Stimulated activated CD8-positive, alpha-beta memory T cell treated with anti-CD3 and anti-CD28 coated beads, Interleukin-2, amount 100 ng/mL, for 1 hour (primary cell): ENCODE measurements at regions not wholly inside any gene's neighbourhood (a gene's known extent, or its start where the extent isn't known, plus 50 kb on each side); places are given as distances from the start of the nearest gene placed in this dataset.

Experiments
- DNase-seq, 2 donors: peaks; one replicate each; pipeline ENCODE4 v3.0.0-alpha.2; 2020; ENCODE audit warnings: low read depth in 2 of 2

DNA sequence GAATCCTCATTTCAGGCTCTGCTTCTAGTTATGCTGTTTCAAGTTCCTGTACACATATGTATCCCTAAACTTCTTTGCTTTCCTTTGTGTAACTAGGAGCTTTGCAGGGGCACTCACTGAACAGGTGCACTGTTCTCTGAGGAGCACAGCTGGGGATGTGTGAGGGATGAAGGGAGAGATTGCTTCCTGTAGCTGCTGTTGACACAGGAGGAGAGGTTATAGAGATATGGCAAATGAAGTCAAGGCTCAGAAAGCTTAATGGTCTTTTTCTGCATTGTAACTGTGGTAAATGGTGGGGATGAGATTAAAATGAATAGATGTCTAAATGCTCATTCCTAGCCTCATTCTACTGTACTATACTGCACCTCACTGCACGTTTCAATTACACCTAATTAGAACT is 454.3 kb downstream of the BTBD3 start:
- no peak for DNase-seq

DNA sequence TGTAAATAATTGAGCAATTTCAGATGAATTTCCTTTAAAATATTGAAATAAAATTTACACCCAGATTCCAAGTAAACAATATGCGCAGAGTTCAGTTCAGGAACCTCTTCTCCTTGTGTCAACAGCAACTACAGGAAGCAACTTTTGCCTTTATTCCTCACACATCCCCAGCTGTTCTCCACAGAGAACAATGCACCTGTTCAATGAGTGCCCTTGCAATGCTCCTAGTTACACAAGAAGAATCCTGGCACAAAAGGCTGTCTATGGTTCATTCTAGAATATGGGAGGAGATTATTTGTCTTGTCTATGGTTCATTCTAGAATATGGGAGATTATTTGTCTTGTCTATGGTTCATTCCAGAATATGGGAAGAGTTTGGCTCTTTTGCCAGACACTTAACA is 454.9 kb downstream of the BTBD3 start:
- DNase-seq, result no peak

DNA sequence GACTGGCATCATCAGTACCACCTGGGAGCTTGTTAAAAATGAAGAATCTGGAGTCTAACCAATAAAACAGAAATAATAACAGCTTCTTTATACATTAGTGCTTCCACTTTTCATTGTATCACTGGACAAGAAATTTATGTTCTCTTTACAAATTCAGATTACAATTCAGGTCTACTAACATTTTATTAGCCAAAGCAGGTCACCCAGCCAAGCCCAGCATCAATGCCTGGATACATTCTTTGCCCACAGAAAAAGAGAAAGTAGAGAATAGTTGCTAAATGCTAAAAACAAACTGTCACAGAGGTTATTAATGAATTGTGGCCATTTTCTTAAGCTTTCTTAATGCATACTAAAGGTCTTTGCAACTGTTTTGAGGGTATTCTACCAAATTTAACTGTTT is 458.3 kb downstream of the BTBD3 start:
- no peak for DNase-seq

DNA sequence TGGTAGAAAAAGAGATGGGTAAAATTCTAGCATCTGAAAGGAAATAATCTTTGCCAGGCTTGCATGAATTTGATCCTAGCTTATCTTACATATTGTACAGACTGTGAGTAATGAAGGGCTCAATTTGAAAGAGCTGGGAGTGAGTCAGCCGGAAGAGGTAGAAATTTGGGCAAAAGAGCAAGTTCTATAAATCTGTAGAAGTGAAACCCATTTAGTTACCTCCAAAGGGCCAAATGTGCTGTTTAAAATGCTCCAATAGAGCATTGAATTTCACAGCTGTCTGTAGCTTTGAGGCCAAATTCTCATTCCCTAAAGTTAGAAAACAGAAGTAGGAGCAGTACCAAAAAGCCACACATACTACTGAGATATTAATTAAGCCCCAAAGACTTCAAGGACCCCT is 466.1 kb downstream of the BTBD3 start:
- no peak for DNase-seq

DNA sequence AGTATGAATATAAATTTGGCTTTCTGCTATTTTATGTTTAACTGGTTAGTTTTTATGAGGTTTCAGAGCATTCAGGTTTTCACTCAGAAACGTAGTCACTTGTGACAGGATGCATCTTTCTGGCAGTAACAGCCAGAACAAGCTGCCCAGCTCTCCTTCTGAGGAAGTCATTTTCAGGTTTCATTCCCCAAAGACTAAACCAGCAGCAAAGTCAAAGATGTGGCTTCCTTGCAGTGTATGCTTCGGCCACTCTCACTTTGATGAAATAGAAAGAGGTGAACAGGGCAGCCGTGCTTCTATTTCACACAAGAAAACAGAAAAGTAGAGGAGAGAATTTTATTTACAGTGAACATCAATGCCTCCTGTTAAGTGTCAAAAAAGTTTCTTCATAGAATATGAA is 469.1 kb downstream of the BTBD3 start:
- DNase-seq, result no peak

DNA sequence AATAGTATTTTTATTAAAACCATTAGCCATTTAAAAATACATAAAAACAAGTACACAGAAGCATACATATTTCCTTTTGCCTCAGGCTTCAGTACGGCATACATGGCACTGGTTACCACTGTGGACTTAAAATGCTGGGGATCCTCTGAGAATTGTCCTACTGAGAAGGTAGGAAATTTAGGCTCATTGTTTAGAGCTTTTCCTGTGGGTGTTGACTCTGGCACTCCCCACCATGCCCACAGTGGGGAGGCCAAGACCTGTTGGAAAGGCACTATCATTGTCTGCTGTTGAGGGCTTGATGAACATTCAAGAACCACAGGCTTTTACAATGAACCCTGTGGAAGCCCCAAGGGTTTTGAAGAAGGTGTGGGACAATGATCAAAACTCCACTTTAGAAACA is 473.4 kb downstream of the BTBD3 start:
- no peak for DNase-seq

DNA sequence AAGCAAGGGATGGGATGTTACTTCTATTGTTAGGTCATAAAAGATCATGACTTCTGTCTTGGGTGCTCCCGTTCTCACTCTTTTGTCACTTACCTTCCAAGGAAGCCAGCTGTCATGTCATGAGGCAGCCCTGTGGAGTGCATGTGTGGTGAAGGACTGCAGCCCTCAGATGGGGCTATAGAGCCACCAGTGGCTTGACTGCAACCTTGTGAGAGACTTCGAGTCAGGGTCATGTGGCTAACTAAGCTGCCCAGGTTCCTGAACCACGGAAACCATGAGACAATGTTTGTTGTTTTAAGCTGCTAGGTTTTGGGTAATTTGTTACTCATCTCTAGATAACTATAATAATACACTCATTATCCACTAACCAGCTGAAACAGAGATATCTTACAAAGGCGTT is 477.1 kb downstream of the BTBD3 start:
- DNase-seq, result no peak

DNA sequence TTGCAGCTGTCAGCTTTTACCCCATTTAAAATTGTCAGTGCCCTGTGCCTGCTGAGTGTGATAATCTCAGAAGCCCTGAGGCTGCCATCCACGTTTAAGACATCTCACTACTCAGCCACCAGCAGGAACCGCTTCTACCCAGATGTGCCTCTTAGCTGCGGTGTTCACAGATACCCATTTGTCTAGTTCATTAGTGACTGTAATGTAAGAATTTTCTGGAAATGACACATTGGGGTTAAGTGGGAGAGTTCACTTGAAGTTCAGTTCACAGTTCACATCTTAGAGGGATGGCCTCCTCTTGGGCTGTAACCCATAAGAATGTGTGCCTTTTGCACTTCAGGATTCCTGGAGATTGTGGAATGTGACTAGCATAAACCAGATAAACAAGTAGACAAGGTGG is 477.7 kb downstream of the BTBD3 start:
- DNase-seq, result no peak

DNA sequence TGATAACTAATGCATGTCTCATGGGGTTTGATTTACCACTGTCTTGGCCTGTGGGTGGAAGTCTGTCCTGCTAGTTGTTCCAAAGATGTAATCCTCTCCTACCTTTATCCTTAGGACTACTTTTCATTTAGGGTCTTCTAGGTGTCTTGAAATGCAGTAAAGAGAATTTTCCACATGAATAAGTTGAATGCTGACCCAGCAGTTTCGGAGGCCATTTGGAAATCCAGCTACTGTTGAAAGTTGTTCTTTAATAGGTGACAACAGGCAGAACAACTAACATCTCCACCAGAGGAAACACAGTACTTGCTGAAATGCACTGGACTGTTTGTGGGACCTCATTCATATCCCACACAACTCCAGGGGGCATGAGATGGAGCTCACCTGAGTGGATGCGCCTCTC is 478.1 kb downstream of the BTBD3 start:
- no peak for DNase-seq

DNA sequence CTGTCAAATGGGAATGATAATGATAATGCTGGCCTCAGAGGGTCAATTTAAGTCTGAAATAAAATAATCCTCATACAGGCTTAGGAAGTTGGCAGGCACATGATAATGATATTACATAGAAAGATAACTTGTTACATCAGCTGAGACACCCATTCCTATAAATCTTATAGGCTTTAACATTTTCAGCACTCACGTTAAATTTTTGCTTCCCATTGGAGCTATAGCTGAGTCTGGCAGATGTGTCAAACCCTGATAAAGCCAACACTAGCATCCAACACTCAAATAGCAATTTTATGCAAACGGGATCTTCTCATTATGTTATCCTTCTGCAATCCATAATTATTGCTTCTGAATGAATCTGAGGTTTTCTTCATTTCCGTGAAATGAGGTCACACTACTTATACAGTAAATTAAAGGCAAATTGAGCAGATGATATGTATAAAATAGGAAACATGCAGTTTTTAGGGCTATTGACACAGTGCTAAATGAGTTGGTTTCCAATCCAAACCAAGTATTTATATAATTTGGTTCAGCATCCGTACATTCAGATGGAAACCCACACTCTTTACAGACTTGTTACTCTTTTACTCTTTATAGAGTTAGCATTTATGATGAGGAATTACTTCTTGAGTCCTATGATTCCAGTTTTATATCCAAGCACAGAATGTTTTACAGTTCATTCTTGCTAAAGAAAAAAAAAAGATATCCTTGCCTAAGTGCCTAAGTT is 481.6 kb downstream of the BTBD3 start:
- DNase-seq, result no peak

DNA sequence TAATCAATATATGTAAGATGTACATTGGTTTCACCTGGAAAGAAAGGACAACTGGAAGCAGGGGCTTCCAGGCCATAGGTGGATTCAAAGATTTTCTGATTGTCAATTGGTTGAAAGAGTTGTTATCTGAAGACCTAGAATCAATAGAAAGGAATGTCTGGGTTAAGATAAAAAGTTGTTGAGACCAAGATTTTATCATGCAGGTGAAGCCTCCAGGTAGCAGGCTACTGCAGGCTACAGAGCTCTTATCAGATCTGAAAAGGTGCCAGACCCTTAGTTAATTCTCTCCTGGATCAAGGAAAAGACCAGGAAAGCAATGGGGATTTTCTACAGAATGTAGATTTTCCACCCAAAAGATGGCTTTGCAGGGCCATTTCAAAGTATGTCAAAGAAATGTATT is 487.2 kb downstream of the BTBD3 start:
- no peak for DNase-seq

DNA sequence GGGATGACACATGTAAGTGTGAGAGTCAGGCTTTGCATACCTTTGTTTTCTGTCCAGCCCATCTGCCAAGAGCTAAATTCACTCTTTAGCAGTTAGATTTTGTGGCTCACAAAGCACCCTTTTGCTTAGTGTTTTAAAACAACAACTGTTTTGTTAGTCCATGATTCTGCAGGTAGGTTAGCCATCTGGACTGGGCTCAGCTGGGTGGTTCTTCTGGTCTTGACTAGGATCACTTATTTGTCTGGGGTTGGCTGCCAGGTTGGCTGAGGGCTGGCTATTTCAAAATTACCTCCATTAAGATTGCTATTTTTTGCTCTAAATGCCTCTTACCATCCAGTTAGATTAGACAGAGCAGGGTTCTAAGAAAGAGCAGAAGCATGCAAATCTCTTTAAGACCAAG is 489.3 kb downstream of the BTBD3 start:
- DNase-seq, result no peak

DNA sequence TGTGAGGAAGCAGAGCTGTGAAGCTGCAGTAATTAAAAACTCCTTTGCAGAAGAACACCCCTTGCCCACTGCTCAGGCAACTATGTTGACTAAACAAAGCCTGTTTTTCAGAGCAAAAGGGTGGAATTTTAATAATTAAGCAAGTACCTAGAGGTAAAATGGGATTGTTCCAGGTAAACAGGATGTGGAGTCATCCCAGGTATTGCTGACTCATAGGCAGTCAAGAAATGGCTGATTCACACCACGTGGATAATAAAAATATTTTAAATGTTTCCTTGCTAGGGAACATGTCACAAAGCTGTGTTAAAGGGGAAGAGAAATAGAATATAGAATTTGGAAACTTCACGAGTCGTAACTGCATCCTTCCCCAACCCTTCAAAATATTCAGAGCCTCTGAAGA is 491.8 kb downstream of the BTBD3 start:
- DNase-seq, result no peak

DNA sequence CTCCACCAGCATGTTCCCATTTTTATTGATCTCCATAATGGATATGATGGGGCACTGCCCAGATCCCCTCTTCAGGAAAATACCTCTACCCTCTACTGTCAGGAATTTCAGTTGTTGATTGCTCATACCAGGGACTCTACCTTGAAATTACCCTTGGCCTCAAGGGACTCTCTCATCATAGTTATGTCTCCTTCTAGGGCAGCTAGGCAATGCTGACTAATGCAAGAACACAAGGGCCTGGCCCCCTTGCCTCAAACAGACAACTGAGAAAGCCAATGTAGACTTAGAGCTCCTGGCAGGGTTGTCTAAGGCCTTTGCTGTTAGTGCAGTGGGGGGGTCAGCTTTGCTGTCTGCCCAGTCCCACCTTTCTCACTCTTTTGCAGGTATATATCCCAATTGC is 493.1 kb downstream of the BTBD3 start:
- no peak for DNase-seq

DNA sequence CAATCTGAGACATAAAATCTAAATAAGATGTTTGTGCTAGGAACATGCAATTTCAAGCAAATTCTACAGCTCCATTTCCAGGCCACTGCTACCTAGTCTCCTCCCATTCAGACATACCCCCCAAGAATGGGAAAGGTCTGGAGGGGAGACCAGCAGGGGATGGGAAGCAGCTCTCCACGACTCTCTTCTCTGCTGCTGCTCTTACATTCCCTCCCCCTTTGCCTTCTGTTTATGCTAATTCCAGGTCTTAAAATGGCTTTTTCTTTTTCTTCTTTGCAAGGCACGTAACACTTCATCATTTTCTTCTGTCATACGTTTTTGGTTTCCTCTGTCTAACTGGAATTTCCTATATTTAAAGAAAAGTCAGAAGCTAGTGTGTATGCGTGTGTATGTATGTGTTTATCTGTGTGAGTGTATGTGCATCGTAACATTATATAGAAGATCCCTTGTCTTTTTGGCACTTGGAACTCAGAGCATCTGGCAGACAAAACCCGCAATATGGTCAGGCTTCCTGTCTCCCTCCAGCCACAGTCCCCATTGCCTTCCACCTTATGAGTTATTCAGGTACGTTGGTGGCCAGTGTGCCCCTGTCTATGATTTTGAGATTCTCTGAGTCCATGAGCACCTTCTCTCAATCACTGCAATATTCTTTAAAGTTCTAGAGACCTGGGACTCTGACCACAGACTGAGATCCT is 493.7 kb downstream of the BTBD3 start:
- DNase-seq, result no peak

DNA sequence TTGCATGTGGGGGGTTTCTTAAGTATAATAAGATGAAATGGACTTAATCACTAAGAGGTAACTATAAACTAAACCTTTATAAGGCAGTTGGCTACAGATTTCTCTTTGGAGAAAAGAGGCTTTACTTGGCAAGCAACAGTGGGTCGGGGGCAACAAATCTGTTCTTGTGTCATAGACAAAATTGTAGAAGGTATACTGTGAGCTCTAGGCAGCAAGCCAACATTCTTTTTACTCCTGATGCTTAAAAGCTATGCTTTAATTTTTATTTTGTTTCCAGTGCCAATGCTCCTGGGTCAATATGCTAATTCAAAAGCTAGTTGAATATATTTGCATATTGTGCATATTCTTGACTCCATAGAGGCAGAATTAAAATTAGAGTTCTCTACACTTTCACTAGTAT is 495.4 kb downstream of the BTBD3 start:
- no peak for DNase-seq

DNA sequence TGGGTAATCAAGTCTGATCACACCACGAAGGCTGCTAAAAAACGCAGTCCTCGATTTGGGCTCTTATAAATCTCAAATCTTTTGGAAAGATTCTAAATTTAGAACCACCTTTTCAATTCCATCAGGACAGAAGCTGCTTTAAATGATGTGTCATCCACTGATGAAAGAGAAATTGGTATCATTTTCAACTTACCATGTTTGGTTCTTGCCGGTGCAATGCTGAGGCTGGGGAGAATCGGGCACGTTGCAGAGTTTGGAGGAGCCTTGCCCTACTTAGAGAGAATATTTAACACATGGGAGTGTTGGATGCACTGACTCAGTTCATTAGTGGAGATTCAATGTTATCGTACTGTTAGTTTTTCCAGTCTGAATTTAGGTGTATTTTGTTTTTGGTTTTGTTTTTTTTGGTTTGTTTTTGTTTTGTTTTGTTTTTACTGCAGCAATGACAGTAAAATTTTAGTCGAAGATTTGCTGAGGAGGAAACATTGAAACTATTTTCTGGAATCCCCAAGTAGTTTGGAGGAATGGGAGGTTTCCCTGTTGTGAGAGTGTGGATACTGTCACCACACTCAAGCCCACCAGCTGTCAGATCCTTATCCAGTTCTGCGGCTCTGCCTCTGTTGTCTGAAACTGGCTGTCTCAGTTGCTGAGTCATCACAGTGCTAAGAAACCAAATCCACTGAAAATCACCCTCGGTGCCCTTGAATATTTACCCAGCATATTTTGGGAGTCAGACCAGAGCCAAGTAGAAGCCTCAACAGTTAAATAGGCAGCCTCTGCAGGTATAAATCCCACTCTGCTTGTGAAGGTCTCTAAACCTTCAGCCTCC is 497.0 kb downstream of the BTBD3 start:
- DNase-seq, result no peak

DNA sequence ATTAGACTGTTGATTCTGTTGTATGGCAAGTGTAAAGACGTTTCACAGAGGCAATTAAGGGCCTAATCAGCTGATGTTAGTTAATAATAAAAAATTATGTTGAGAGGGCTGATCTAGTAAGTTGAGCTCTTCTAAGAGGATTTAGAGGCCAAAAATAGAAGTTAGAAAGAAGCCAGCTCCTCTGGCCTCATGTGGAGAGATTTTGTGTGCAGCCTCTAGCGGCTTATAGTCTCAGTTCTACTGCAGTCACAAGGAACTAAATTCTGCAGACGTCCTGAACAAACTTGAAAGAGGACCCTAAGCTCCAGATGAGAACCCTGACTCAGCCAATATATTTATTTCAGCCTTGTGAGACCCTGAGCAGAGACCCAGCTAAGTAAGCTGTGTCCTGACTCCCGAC is 498.6 kb downstream of the BTBD3 start:
- no peak for DNase-seq

DNA sequence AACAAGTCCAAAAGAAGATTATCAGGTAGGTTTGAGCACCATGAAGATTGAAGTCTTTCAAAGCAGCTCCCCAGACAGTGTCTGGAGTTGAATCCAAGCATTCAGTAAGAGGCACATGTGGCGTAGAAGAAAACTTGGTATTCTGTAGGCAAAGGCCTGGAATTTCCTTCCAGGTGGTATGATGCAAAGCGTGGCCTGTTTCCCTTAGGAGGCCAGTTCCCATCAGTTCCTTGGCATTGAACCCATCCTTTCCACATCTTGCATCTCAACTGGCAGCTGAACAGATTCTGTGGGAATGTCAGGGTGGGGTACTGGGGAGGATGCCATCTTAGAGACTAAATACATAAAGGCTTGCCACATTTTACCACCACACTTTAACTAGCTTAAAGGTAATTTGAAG is 516.0 kb downstream of the BTBD3 start:
- DNase-seq, result no peak

DNA sequence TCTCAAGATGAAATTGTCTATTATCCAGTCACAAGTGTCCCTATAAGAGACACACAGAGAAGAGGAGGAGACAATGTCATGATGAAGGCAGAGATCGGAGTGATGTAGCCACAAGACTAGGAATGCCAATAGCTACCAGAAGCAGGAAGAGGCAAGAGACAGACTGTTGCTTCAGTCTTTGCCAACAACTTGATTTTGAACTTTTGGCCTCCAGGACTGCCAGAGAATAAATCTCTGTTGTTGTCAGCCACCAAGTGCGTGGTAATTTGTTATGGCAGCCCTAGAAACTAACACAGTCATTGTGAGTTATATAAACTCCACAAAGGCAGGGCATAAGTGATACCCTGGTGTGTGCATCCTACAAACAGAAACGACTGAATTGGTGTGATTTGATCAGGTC is 517.0 kb downstream of the BTBD3 start:
- DNase-seq, result no peak

DNA sequence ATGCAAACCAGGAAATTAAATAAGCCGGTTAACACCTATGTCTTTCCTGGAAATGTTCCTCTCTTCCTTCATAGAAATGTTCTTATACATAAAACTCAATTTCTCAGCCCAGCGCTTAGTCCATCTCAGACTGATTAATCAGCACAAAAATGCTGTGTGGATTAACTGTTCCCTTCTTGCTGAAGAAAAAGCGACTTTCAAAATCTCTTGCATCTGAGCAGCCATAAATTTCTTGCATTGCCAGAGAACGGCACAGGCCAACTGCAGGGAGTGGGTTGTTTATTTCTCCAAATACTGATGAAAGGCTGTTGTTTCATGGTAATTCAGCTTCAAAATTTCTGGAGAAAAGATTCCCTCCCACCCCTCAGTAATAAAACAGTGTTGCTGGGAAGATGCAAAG is 517.6 kb downstream of the BTBD3 start:
- no peak for DNase-seq

DNA sequence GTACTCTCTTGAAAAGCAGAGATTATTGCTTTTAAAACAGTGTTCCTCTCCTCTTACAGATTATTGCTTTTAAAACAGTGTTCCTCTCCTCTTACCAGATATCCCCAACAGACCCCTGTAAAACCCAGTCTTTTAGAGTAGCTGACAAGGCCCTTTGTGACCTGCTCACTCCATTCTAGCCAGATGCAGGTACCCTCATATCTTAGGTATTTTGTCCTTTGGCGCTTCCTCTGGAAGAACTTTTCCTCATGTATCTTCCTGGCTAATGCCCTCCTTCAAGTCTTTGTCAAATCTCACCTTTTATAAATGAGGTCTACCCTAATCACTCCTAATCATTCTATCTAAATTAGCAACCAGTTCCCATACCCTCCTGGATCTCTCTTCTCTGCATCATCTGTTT is 536.0 kb downstream of the BTBD3 start:
- DNase-seq, result no peak

DNA sequence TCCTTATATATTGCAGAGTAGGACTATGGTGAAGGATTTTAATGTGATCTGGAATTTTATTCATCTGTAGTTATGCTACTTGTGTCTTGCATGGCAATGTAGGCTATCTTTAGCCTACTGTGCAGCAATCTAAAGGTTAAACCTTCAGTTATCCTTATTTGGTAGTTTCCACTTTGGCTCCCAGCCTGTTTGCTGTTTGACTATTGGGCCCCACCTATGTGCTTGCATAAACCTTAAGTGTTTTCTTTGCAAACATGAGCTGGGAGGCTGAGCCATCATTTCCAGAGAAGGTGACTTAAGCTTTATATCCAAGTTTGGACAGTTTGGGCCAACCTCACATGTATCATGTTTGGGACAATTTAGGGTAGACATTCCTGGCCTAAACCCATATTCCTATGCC is 537.5 kb downstream of the BTBD3 start:
- DNase-seq, result no peak
